Left lung (tissue), 4 donors: ENCODE measurements at regions not wholly inside any gene's neighbourhood (a gene's known extent, or its start where the extent isn't known, plus 50 kb on each side); places are given as distances from the start of the nearest gene placed in this dataset.

Experiments used
- ATAC-seq: fragments of 200-7000 bp; cut with Tn5 transposase; one replicate; pipeline ENCODE4 v1.9.1; 2020; ENCODE audit warnings: moderate library complexity
- DNase-seq, 4 donors: peaks; one replicate each; pipeline ENCODE4 v3.0.0-alpha.2; 2013 to 2020
- H3K27ac ChIP-seq, 2 donors: fragments of 200-600 bp; sonication (generic) in 1 of 2; one replicate each; pipeline versions ENCODE4 v1.5.0 to v1.8.0; 2020 to 2021
- H3K27me3 ChIP-seq, 2 donors: fragments of 200-600 bp; sonication (generic) in 1 of 2; one replicate each; pipeline versions ENCODE4 v1.5.0 to v1.8.0; 2020 to 2021
- H3K36me3 ChIP-seq, 2 donors: fragments of 200-600 bp; sonication (generic) in 1 of 2; one replicate each; pipeline versions ENCODE4 v1.5.0 to v1.8.0; 2020 to 2021
- H3K4me1 ChIP-seq, 2 donors: fragments of 200-600 bp; one replicate each; pipeline ENCODE4 v1.8.0; 2021
- H3K4me3 ChIP-seq, 2 donors: fragments of 200-600 bp; sonication (generic) in 1 of 2; one replicate each; pipeline versions ENCODE4 v1.5.0 to v1.8.0; 2020 to 2021; ENCODE audit warnings: mild to moderate bottlenecking in 1 of 2
- H3K9me3 ChIP-seq, 2 donors: fragments of 200-600 bp; sonication (generic) in 1 of 2; one replicate each; pipeline versions ENCODE4 v1.5.0 to v1.8.0; 2020 to 2021
- CTCF ChIP-seq, 2 donors: fragments of 200-600 bp; sonication (generic) in 1 of 2; IDR thresholded peaks; one replicate each; pipeline versions ENCODE4 v1.5.0 to v1.8.0; 2021; ENCODE audit warnings: antibody characterized with exemption in 2 of 2
- intact Hi-C, 2 donors: fragments of 100-400 bp; cut with DNase I; formaldehyde crosslinking; loops; one replicate each; pipeline versions ENCODE4 v1.11.2 to v1.14.2; 2022
- donor health status: DM: no; HTN: yes; CAD: no.
- donor health status: DM: no; HTN: no; CAD: no.

- intact Hi-C loops: no loop called here
- no peaks in the 10 kb centered on the region for H3K27me3 ChIP-seq
- no peak for ATAC-seq
These were observed 2476.7 kb downstream of the PCDH9 start for GRCh38 chr13:64753233-64754000.

GRCh38 chr13:64749301-64749700 lies 2480.8 kb downstream of the PCDH9 start:
- H3K27me3 ChIP-seq: no peaks in the 10 kb centered on the region
- H3K4me1 ChIP-seq: no peaks in the 10 kb centered on the region
- H3K4me3 ChIP-seq: no peak overlapping the region
- ATAC-seq: no peak
- no peak for TF ChIP-seq CTCF (IDR thresholded peaks at IDR 0.05)
- H3K36me3 ChIP-seq: no peaks in the 10 kb centered on the region
- intact Hi-C loops: no loop called here
- no peak overlapping the region for H3K27ac ChIP-seq
- DNase-seq: no peak
- H3K9me3 ChIP-seq: no peaks in the 10 kb centered on the region

More at GRCh38 chr13:64753233-64754000, 2476.7 kb downstream of the PCDH9 start:
- H3K36me3 ChIP-seq: no peaks in the 10 kb centered on the region
- no peak for DNase-seq
- no peak overlapping the region for H3K4me3 ChIP-seq
- H3K27ac ChIP-seq: no peak overlapping the region
- no peaks in the 10 kb centered on the region for H3K4me1 ChIP-seq
- no peaks in the 10 kb centered on the region for H3K9me3 ChIP-seq
- TF ChIP-seq CTCF (IDR thresholded peaks at IDR 0.05): no peak

- Histone ChIP-seq H3K36me3 (no peaks in the 10 kb centered on the region), H3K4me1 (no peaks in the 10 kb centered on the region), H3K4me3 (no peak overlapping the region), H3K27me3 (no peaks in the 10 kb centered on the region), H3K9me3 (peaks cover 0 to 5% of the 10 kb centered on the region in 2 donors), H3K27ac (no peak overlapping the region)
- ATAC-seq (no peak), DNase-seq (no peak)
- no peak for TF ChIP-seq CTCF (IDR thresholded peaks at IDR 0.05)
- intact Hi-C loops: no loop called here
These were observed 2483.3 kb downstream of the PCDH9 start for GRCh38 chr13:64746845-64747244.

GRCh38 chr13:64740493-64740892 lies 2489.6 kb downstream of the PCDH9 start:
- peaks cover 0 to 11% of the 10 kb centered on the region in 2 donors for H3K9me3 ChIP-seq
- H3K27ac ChIP-seq: no peak overlapping the region
- no peak for ATAC-seq
- H3K36me3 ChIP-seq: no peaks in the 10 kb centered on the region
- H3K4me1 ChIP-seq: no peaks in the 10 kb centered on the region
- H3K4me3 ChIP-seq: no peak overlapping the region
- no peaks in the 10 kb centered on the region for H3K27me3 ChIP-seq
- no peak for TF ChIP-seq CTCF (IDR thresholded peaks at IDR 0.05)
- no peak for DNase-seq
- intact Hi-C loops: no loop called here

- H3K27me3 ChIP-seq: no peaks in the 10 kb centered on the region
- TF ChIP-seq CTCF (IDR thresholded peaks at IDR 0.05): no peak
- intact Hi-C loops: no loop called here
- no peak overlapping the region for H3K4me3 ChIP-seq
- no peak for ATAC-seq
- H3K36me3 ChIP-seq: no peaks in the 10 kb centered on the region
- H3K4me1 ChIP-seq: no peaks in the 10 kb centered on the region
- DNase-seq: no peak
- no peak overlapping the region for H3K27ac ChIP-seq
- H3K9me3 ChIP-seq: no peaks in the 10 kb centered on the region
These were observed 2504.6 kb downstream of the PCDH9 start for GRCh38 chr13:64725492-64725891.
